Breast epithelium (tissue), 3 donors: ENCODE measurements at regions not wholly inside any gene's neighbourhood (a gene's known extent, or its start where the extent isn't known, plus 50 kb on each side); places are given as distances from the start of the nearest gene placed in this dataset.

Source experiments
- CTCF ChIP-seq, 3 donors: fragments of 450-650 bp; IDR thresholded peaks; one replicate each; pipeline ENCODE4 v1.5.1; 2016 to 2017; ENCODE audit warnings: antibody characterized with exemption in 3 of 3, mild to moderate bottlenecking in 3 of 3, moderate library complexity in 3 of 3
- POLR2A ChIP-seq: fragments of 450-650 bp; IDR thresholded peaks from one replicate; pipeline ENCODE4 v1.6.1; 2016; ENCODE audit warnings: antibody characterized with exemption, mild to moderate bottlenecking, moderate library complexity
- POLR2AphosphoS5 ChIP-seq, 3 donors: sonication (generic); formaldehyde crosslinking; IDR thresholded peaks; one replicate each; pipeline ENCODE4 v1.6.1; 2017; ENCODE audit warnings: antibody characterized with exemption in 3 of 3

- TF ChIP-seq CTCF (IDR thresholded peaks at IDR 0.05) (no peak), POLR2A (no peak), POLR2AphosphoS5 (IDR thresholded peaks at IDR 0.05) (no peak)
These were observed 699.0 kb downstream of the MAT2B start for GRCh38 chr5:164204338-164204946.
